B cell (primary cell): ENCODE measurements at regions not wholly inside any gene's neighbourhood (a gene's known extent, or its start where the extent isn't known, plus 50 kb on each side); places are given as distances from the start of the nearest gene placed in this dataset.

Source experiments
- EZH2 ChIP-seq: IDR thresholded peaks from 2 replicates; pipeline ENCODE4 v1.6.1; 2012; ENCODE audit warnings: borderline replicate concordance, low read depth, mild to moderate bottlenecking, moderate library complexity, low read length; ENCODE audit not compliant: insufficient read depth, poor library complexity, severe bottlenecking
- TF ChIP-seq, protein P1 (sequence below): fragments of 200-600 bp; IDR thresholded peaks from one replicate; pipeline ENCODE4 v1.8.0; 2022; ENCODE audit warnings: antibody characterized with exemption, mild to moderate bottlenecking

DNA sequence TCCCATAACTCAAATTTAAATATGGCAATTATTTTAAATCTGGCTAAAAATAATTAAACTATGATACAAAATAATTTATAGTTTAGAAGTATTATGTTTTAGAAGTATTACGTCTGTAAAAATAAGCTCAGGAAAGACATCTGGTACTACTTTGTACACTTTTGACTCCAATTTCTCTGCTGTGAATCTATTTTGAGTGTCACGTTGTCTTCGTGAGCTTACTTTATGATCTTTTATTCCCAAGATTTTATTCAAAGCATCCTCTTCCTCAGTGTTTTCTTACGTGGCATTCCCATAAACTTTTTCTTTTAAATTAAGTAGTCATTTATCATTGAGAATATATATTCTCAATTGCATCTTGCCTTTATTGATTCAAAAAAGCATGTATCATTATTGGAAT is 223.3 kb upstream of the KCNJ16 start:
- TF ChIP-seq, protein P1, sequence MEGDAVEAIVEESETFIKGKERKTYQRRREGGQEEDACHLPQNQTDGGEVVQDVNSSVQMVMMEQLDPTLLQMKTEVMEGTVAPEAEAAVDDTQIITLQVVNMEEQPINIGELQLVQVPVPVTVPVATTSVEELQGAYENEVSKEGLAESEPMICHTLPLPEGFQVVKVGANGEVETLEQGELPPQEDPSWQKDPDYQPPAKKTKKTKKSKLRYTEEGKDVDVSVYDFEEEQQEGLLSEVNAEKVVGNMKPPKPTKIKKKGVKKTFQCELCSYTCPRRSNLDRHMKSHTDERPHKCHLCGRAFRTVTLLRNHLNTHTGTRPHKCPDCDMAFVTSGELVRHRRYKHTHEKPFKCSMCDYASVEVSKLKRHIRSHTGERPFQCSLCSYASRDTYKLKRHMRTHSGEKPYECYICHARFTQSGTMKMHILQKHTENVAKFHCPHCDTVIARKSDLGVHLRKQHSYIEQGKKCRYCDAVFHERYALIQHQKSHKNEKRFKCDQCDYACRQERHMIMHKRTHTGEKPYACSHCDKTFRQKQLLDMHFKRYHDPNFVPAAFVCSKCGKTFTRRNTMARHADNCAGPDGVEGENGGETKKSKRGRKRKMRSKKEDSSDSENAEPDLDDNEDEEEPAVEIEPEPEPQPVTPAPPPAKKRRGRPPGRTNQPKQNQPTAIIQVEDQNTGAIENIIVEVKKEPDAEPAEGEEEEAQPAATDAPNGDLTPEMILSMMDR: no peak
- no peak for TF ChIP-seq EZH2
